HUES6 (cell line): ENCODE measurements at regions not wholly inside any gene's neighbourhood (a gene's known extent, or its start where the extent isn't known, plus 50 kb on each side); places are given as distances from the start of the nearest gene placed in this dataset.

Source experiments
- H3K27ac ChIP-seq: 2 replicates; pipeline ENCODE4 v1.7.0; 2013; ENCODE audit warnings: low read depth, mild to moderate bottlenecking, low read length, inconsistent platforms
- H3K27me3 ChIP-seq: 2 replicates; pipeline ENCODE4 v1.6.1; 2013; ENCODE audit warnings: low read length; ENCODE audit not compliant: control insufficient read depth, insufficient read depth
- H3K36me3 ChIP-seq: 2 replicates; pipeline ENCODE4 v1.6.1; 2013; ENCODE audit warnings: low read length; ENCODE audit not compliant: control insufficient read depth, insufficient read depth
- H3K4me1 ChIP-seq: 2 replicates; pipeline ENCODE4 v1.6.1; 2013; ENCODE audit warnings: low read length; ENCODE audit not compliant: control insufficient read depth, insufficient read depth
- H3K4me3 ChIP-seq: 2 replicates; pipeline ENCODE4 v1.5.1; 2013; ENCODE audit warnings: low read depth, low read length
- H3K9ac ChIP-seq: one replicate; pipeline ENCODE4 v1.6.1; 2013; ENCODE audit warnings: mild to moderate bottlenecking, low read length
- H3K9me3 ChIP-seq: 2 replicates; pipeline ENCODE4 v1.6.1; 2013; ENCODE audit warnings: low read depth, low read length; ENCODE audit not compliant: control insufficient read depth, insufficient read depth

GRCh38 chr20:52251136-52251700, 59.6 kb upstream of the ZFP64 start:
- Histone ChIP-seq H3K9ac (no peak overlapping the region), H3K4me3 (no peak overlapping the region), H3K36me3 (no peaks in the 10 kb centered on the region), H3K27me3 (no peaks in the 10 kb centered on the region), H3K27ac (no peak overlapping the region), H3K4me1 (no peaks in the 10 kb centered on the region), H3K9me3 (peaks cover 13% of the 10 kb centered on the region; the same call in 1 of the 2 replicates)

GRCh38 chr20:52247548-52247947, 56.0 kb upstream of the ZFP64 start:
- Histone ChIP-seq H3K27me3 (no peaks in the 10 kb centered on the region), H3K36me3 (no peaks in the 10 kb centered on the region), H3K4me1 (no peaks in the 10 kb centered on the region), H3K9me3 (peaks cover 5% of the 10 kb centered on the region; the same call in 1 of the 2 replicates), H3K27ac (no peak overlapping the region), H3K4me3 (no peak overlapping the region), H3K9ac (no peak overlapping the region)

DNA sequence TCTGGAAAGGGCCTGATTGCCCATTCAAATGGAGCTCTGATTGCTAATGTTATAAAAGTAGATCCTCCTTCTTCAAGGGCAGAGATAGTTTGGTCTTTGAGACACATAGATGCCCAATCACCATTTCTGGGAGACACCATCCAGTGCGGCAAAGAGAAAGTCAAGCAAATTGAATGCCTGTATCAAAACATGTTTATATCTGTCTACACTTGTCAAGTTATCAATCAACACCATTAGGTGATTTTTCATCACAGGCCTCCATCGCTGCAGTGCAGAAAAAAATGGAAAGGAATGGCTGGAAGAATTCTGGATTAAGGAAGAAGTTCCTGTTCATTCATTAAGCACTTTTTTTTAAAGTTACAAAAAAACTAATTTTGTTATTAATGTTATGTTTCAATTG, 54.8 kb upstream of the ZFP64 start:
- peaks cover 5% of the 10 kb centered on the region; the same call in 1 of the 2 replicates for H3K9me3 ChIP-seq
- no peaks in the 10 kb centered on the region for H3K27me3 ChIP-seq
- no peaks in the 10 kb centered on the region for H3K4me1 ChIP-seq
- no peak overlapping the region for H3K27ac ChIP-seq
- no peak overlapping the region for H3K4me3 ChIP-seq
- no peak overlapping the region for H3K9ac ChIP-seq
- H3K36me3 ChIP-seq, result no peaks in the 10 kb centered on the region

- no peak overlapping the region for H3K27ac ChIP-seq
- H3K27me3 ChIP-seq, result no peaks in the 10 kb centered on the region
- H3K36me3 ChIP-seq, result no peaks in the 10 kb centered on the region
- no peak overlapping the region for H3K9ac ChIP-seq
- H3K4me3 ChIP-seq, result no peak overlapping the region
- peaks cover 5% of the 10 kb centered on the region; the same call in 1 of the 2 replicates for H3K9me3 ChIP-seq
- H3K4me1 ChIP-seq, result no peaks in the 10 kb centered on the region
Observed at GRCh38 chr20:52244702-52245101, 53.1 kb upstream of the ZFP64 start.

DNA sequence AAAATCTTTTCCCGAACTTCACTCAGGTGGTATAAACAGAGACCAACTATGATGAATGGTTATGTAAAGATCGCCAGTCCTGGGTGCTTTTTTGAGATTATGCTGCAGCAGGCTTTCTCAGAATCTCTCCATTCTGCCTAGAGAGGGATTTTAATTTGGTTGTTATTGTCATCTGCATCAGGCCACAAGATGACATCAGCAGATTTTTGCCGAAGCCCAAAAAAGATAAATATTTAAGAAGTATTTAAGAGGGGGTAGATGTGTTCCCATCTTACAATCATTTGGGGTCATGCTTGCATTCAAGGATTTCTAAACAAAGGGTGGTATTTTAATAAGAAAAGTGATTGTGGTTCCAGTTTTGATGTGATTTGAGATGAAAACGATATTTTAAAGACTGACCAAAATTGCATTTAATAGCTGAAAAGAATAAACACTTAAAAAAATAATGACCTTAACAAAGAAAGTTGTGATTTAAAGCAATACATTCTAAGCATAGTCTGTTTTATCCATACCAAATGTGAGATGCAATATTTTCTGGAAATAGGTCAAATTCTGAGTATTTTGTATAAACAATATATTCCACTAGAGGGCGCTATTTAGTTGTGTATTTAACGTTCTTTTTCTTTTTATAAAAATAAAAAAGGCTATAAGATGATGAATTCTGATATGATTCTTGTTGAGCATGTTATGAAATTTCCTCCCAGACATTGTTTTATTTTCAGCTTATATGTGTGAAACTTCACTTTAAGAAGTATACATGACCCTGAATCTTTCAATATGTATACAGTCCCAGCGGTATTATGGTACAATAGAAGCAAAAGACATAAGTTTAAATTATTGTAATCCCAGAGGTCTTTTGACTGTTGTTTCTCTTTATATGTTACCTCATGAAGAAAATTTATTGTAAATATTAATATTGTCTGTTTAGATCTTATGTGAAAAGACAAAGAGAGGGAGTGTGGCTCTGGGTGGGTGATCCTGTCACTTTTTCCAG, 51.0 kb upstream of the ZFP64 start:
- Histone ChIP-seq H3K4me3 (no peak overlapping the region), H3K9me3 (peaks cover 3% of the 10 kb centered on the region; the same call in 1 of the 2 replicates), H3K9ac (no peak overlapping the region), H3K4me1 (no peaks in the 10 kb centered on the region), H3K36me3 (no peaks in the 10 kb centered on the region), H3K27ac (no peak overlapping the region), H3K27me3 (no peaks in the 10 kb centered on the region)
